K562 (cell line): ENCODE measurements at regions not wholly inside any gene's neighbourhood (a gene's known extent, or its start where the extent isn't known, plus 50 kb on each side); places are given as distances from the start of the nearest gene placed in this dataset.

ENCODE experiments used
- ATAC-seq: fragments of 200-7000 bp; cut with Tn5 transposase; 3 replicates; pipeline ENCODE4 v1.9.1; 2020; ENCODE audit warnings: moderate library complexity
- BruUV-seq: library from RNA; stranded (reverse); fragments of 400-500 nt; replicated peaks from 2 replicates; lab custom pipeline; 2021; lab: Mats Ljungman, UMichigan
- CTCF ChIA-PET: fragments of 300-600 bp; formaldehyde crosslinking; extraction: SDS; loops from one replicate; lab custom pipeline; 2021; ENCODE audit warnings: low intra/inter-chr PET ratio; lab: Yijun Ruan, JAX
- POLR2A ChIA-PET: fragments of 300-600, 350-650 bp; sonication (Branson Sonifier 250); formaldehyde crosslinking; extraction: SDS; loops from one replicate; lab custom pipeline; 2021; ENCODE audit warnings: antibody characterized with exemption, inconsistent platforms; lab: Yijun Ruan, JAX
- DNase-seq, 4 experiments: peaks; one replicate each; pipeline versions ENCODE4 v3.0.0 to v3.0.0-alpha.2; 2011 to 2018; ENCODE audit warnings: low spot score in 3 of 4, mixed read lengths in 3 of 4; ENCODE audit errors: extremely low read depth in 1 of 4
- FAIRE-seq: peaks from 2 replicates; lab custom pipeline; 2011; peaks lifted over from hg19 to GRCh38; lab: Jason Lieb, UNC
- H2AFZ ChIP-seq: 2 replicates; pipeline ENCODE4 v1.6.0; 2011; ENCODE audit warnings: low read depth, low read length, control low read depth, inconsistent platforms
- H3K27ac ChIP-seq: fragments of 200-600 bp; 3 replicates; pipeline ENCODE4 v1.8.0; 2011; ENCODE audit warnings: low read depth, mild to moderate bottlenecking, control low read depth, inconsistent platforms, low read length, moderate library complexity, mixed read lengths; ENCODE audit errors: extremely low read depth
- H3K27me3 ChIP-seq, 2 experiments: fragments of 300-600 bp in 1 of 2; 2 replicates in 1 of 2; 3 replicates in 1 of 2; pipeline versions ENCODE4 v1.6.0 to v1.8.0; 2011; ENCODE audit warnings: inconsistent platforms in 2 of 2, low read length in 2 of 2, mild to moderate bottlenecking in 1 of 2, mixed read lengths in 1 of 2, moderate library complexity in 1 of 2; ENCODE audit not compliant: control insufficient read depth in 2 of 2, insufficient read depth in 2 of 2
- H3K36me3 ChIP-seq: fragments of 300-600 bp; 3 replicates; pipeline ENCODE4 v1.8.0; 2011; ENCODE audit warnings: mild to moderate bottlenecking, low read length, inconsistent platforms; ENCODE audit not compliant: control insufficient read depth, insufficient read depth
- H3K4me1 ChIP-seq, 2 experiments: fragments of 200-600 bp in 1 of 2; replicated peaks in 1 of 2; 2 replicates in 1 of 2; 3 replicates in 1 of 2; pipeline versions ENCODE4 v1.5.1 to v1.8.0; 2011; ENCODE audit warnings: inconsistent platforms in 2 of 2, low read length in 2 of 2, mild to moderate bottlenecking in 1 of 2, mixed read lengths in 1 of 2, moderate library complexity in 1 of 2; ENCODE audit not compliant: control insufficient read depth in 2 of 2, insufficient read depth in 2 of 2
- H3K4me2 ChIP-seq: 2 replicates; pipeline ENCODE4 v1.6.1; 2011; ENCODE audit warnings: low read length, control low read depth, inconsistent platforms, mixed read lengths; ENCODE audit not compliant: insufficient read depth
- H3K4me3 ChIP-seq: fragments of 200-600 bp; sonication (generic), shearing (Covaris generic); 2 replicates; pipeline ENCODE4 v1.5.1; 2016; ENCODE audit warnings: control low read depth, inconsistent platforms
- H3K79me2 ChIP-seq: fragments of 200-600 bp; 3 replicates; pipeline ENCODE4 v1.8.0; 2011; ENCODE audit warnings: low read length, inconsistent platforms; ENCODE audit not compliant: control insufficient read depth, insufficient read depth
- H3K9ac ChIP-seq, 2 experiments: 2 replicates each; pipeline versions ENCODE4 v1.6.0 to v1.6.1; 2011; ENCODE audit warnings: low read depth in 2 of 2, low read length in 2 of 2, control low read depth in 1 of 2, inconsistent platforms in 1 of 2, mild to moderate bottlenecking in 1 of 2, mixed read lengths in 1 of 2; ENCODE audit not compliant: insufficient read depth in 1 of 2
- H3K9me1 ChIP-seq: one replicate; pipeline ENCODE4 v1.6.0; 2011; ENCODE audit warnings: inconsistent platforms, mild to moderate bottlenecking, low read length, moderate library complexity; ENCODE audit not compliant: control insufficient read depth, insufficient read depth
- H3K9me3 ChIP-seq: replicated peaks from 2 replicates; pipeline ENCODE4 v1.5.1; 2011; ENCODE audit warnings: low read depth, low read length, inconsistent platforms; ENCODE audit not compliant: control insufficient read depth, insufficient read depth
- H4K20me1 ChIP-seq: replicated peaks from 2 replicates; pipeline ENCODE4 v1.6.1; 2011; ENCODE audit warnings: low read length, inconsistent platforms, mixed read lengths; ENCODE audit not compliant: control insufficient read depth, insufficient read depth
- EHMT2 ChIP-seq: fragments of 450-650 bp; IDR thresholded peaks from 2 replicates; pipeline ENCODE4 v1.6.1; 2018; ENCODE audit warnings: antibody characterized with exemption
- IFI16 ChIP-seq: fragments of 250-450 bp; sonication (Bioruptor Pico); IDR thresholded peaks from 2 replicates; pipeline ENCODE4 v2.1.2; 2022; ENCODE audit warnings: mild to moderate bottlenecking, inconsistent platforms
- L3MBTL2 ChIP-seq: fragments of 450-650 bp; IDR thresholded peaks from 2 replicates; pipeline ENCODE4 v1.6.1; 2016; ENCODE audit warnings: mild to moderate bottlenecking, moderate library complexity
- MXD1 ChIP-seq: fragments of 250-450 bp; sonication (Bioruptor Pico); IDR thresholded peaks from 2 replicates; pipeline ENCODE4 v1.8.0; 2021; ENCODE audit warnings: borderline replicate concordance, mild to moderate bottlenecking, moderate library complexity; ENCODE audit not compliant: poor library complexity, severe bottlenecking
- NR2F6 ChIP-seq: fragments of 450-650 bp; formaldehyde crosslinking; IDR thresholded peaks from 2 replicates; pipeline ENCODE4 v1.4.0; 2020; ENCODE audit warnings: mild to moderate bottlenecking
- STAG1 ChIP-seq: sonication (generic); formaldehyde crosslinking; IDR thresholded peaks from 2 replicates; pipeline ENCODE4 v1.5.0; 2020; ENCODE audit warnings: missing genetic modification reagents, borderline replicate concordance
- TAL1 ChIP-seq: fragments of 450-650 bp; IDR thresholded peaks from 2 replicates; pipeline ENCODE4 v1.6.1; 2016; ENCODE audit warnings: mild to moderate bottlenecking
- ZEB2 ChIP-seq: fragments of 450-650 bp; IDR thresholded peaks from 2 replicates; pipeline ENCODE4 v1.6.1; 2016
- ZNF134 ChIP-seq: fragments of 250-450 bp; sonication (Bioruptor Pico); conservative IDR thresholded peaks from 2 replicates; pipeline ENCODE4 v1.4.0; 2020
- WGBS: fragments of 100-300 bp; shearing (Covaris generic); methylation state at CpG from one replicate; pipeline ENCODE4 v1.1.6; 2016; ENCODE audit warnings: low coverage, mixed read lengths; ENCODE audit not compliant: insufficient coverage; ENCODE audit errors: missing lambda C conversion rate; 5-methylcytosine and 5-hydroxymethylcytosine counted together
- in situ Hi-C: fragments of 300-500 bp; cut with MboI; formaldehyde crosslinking; loops from 4 replicates; pipeline ENCODE4 v1.15.0; 2018; ENCODE audit warnings: inconsistent platforms, mixed read lengths
- intact Hi-C: fragments of 100-400 bp; cut with micrococcal nuclease; formaldehyde crosslinking; loops from 2 replicates; pipeline ENCODE4 v1.14.2; 2022
- TF ChIP-seq, protein P1 (sequence below), 2 experiments: fragments of 450-650 bp; IDR thresholded peaks; 2 replicates each; pipeline ENCODE4 v1.6.1; 2016; ENCODE audit warnings: mild to moderate bottlenecking in 2 of 2, borderline replicate concordance in 1 of 2, low read depth in 1 of 2, moderate library complexity in 1 of 2
- TF ChIP-seq, protein P2 (sequence below): fragments of 250-450 bp; sonication (Bioruptor Pico); IDR thresholded peaks from 2 replicates; pipeline ENCODE4 v1.8.0; 2021; ENCODE audit warnings: mild to moderate bottlenecking, moderate library complexity

DNA sequence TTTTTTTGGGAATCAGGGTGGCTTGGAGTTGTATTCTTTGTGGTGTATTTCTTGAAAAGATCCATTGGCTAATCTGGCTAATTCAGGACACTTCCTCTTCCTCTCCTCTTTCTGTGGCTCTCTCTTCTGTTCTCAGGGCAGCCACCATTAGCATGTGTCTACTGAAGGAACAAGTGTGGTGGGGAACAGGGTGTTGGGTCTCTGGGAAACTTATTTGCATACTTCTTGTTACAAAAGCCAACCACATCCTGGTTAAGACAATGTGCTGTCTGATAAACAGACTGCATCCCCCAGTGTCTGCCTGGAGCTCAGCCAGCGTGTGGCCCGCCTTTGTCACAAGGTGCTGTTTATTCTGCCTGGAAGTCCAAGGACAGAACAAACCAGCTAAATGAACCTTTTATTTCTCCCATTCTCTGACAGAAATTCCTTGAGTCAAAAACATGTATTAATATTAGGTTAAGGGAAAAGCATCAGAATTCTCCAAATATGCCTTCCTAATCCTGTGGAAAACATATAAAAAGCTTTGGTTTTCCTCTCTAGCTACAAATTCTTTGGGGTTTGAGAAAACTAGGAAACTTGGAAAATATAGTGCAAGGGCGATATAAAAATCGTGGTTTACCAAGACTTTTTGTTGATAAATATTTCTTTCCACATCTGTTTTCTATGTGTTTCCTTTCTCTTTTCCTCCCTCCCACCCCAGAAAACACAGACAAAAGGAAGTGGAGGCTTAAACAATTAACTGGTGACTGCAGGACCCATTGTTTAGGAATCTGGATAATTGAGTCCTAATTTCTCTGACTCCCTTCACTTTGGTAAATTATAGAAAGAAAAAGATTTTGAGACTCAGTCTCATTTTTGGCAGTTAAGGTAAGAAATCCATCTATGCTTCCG, 203.6 kb downstream of the SPRY1 start:
- H3K27ac ChIP-seq = peak overlapping the region; percentile 67
- H3K4me1 ChIP-seq = peaks cover 0 to 26% of the 10 kb centered on the region in 2 experiments; a peak in 4 of 5 replicates
- H4K20me1 ChIP-seq = no peaks in the 10 kb centered on the region
- no peaks in the 10 kb centered on the region for H3K79me2 ChIP-seq
- DNase-seq (peak; percentile 38 to 93 (median 64)), ATAC-seq (peak; percentile 96), FAIRE-seq (peak; percentile 99)
- peak overlapping the region; percentile 21 for H3K4me2 ChIP-seq
- no peaks in the 10 kb centered on the region for H3K9me3 ChIP-seq
- peak overlapping the region; percentile 61 for H2AFZ ChIP-seq
- H3K36me3 ChIP-seq = no peaks in the 10 kb centered on the region
- no peaks in the 10 kb centered on the region for H3K9me1 ChIP-seq
- intact Hi-C loops = no loop called here
- POLR2A ChIA-PET = interaction anchor here (0.5 to 1.7 kb wide), 2 partner anchors 10 to 17 kb away, joined by 3 to 6 read pairs; no protein-coding TSS in a partner anchor
- 10% methylated on average over 5 of the region's 5 CpGs for WGBS
- peak overlapping the region in 1 of 2 experiments; percentile 52; a peak in 2 of 4 replicates for H3K9ac ChIP-seq
- no peaks in the 10 kb centered on the region for H3K27me3 ChIP-seq
- in situ Hi-C loops = no loop called here
- no peak overlapping the region for H3K4me3 ChIP-seq
- CTCF ChIA-PET = interaction anchor here (0.6 kb wide), 1 partner anchor 1023 kb away, joined by 3 read pairs; no protein-coding TSS in a partner anchor
- no TSS peak for BruUV-seq
- TF ChIP-seq, protein P1, sequence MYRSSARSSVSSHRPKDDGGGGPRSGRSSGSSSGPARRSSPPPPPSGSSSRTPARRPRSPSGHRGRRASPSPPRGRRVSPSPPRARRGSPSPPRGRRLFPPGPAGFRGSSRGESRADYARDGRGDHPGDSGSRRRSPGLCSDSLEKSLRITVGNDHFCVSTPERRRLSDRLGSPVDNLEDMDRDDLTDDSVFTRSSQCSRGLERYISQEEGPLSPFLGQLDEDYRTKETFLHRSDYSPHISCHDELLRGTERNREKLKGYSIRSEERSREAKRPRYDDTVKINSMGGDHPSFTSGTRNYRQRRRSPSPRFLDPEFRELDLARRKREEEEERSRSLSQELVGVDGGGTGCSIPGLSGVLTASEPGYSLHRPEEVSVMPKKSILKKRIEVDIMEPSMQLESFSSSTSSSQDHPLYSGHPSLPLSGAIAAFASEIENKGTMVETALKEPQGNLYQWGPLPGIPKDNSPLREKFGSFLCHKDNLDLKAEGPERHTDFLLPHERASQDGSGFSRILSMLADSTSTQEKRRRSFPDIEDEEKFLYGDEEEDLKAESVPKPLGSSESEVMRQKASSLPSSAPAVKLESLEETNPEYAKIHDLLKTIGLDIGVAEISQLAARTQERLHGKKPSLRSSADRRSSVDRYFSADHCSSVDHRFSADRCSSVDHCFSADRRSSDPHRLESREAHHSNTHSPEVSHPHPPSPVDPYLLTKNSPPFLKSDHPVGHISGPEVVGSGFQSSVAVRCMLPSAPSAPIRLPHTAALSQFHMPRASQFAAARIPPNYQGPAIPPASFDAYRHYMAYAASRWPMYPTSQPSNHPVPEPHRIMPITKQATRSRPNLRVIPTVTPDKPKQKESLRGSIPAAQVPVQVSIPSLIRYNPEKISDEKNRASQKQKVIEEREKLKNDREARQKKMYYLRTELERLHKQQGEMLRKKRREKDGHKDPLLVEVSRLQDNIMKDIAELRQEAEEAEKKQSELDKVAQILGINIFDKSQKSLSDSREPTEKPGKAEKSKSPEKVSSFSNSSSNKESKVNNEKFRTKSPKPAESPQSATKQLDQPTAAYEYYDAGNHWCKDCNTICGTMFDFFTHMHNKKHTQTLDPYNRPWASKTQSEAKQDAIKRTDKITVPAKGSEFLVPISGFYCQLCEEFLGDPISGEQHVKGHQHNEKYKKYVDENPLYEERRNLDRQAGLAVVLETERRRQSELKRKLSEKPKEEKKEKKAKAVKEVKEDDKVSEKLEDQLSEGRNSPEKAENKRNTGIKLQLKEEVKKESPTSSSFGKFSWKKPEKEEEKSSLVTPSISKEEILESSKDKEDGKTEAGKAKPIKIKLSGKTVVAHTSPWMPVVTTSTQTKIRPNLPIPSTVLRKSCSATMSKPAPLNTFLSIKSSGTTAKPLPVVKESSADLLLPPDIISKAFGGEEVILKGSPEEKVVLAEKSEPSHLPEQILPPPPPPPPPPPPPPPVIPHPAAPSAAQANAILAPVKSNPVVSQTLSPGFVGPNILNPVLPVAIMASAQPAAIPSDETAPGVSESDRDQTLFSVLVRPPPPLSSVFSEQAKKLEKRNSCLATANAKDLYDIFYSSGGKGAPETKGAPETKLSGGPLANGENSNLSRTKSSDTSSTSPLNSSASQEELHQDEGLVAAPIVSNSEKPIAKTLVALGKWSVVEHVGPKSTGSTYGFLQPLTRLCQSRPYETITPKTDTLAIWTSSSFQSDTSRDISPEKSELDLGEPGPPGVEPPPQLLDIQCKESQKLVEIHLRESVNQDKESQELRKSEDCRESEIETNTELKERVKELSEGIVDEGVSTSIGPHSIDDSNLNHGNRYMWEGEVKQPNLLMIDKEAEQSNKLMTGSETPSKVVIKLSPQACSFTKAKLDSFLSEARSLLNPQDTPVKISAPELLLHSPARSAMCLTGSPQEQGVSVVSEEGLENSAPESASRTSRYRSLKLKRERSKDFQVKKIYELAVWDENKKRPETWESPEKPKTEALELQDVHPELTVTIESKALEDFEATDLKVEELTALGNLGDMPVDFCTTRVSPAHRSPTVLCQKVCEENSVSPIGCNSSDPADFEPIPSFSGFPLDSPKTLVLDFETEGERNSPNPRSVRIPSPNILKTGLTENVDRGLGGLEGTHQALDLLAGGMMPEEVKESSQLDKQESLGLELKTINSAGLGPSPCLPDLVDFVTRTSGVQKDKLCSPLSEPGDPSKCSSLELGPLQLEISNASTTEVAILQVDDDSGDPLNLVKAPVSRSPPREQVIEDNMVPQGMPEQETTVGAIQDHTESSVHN (IDR thresholded peaks at IDR 0.05; ENCODE audit: borderline replicate concordance in 1 of 2, low read depth in 1 of 2) = no peak
- TF ChIP-seq L3MBTL2 (peak; percentile 58; the same call in 1 of the 2 replicates), TAL1 (peak; percentile 70), ZNF134 (CRISPR knock-in tag) (no peak), STAG1 (no peak), MXD1 (no peak), ZEB2 (no peak), NR2F6 (CRISPR knock-in tag) (no peak), IFI16 (CRISPR knock-in tag) (no peak), EHMT2 (peak; percentile 87)
- TF ChIP-seq, protein P2, sequence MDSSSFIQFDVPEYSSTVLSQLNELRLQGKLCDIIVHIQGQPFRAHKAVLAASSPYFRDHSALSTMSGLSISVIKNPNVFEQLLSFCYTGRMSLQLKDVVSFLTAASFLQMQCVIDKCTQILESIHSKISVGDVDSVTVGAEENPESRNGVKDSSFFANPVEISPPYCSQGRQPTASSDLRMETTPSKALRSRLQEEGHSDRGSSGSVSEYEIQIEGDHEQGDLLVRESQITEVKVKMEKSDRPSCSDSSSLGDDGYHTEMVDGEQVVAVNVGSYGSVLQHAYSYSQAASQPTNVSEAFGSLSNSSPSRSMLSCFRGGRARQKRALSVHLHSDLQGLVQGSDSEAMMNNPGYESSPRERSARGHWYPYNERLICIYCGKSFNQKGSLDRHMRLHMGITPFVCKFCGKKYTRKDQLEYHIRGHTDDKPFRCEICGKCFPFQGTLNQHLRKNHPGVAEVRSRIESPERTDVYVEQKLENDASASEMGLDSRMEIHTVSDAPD = 0 out of 2 replicates have a peak, but pooled peaks have one; percentile 9
